ENCODE measurements at regions not wholly inside any gene's neighbourhood (a gene's known extent, or its start where the extent isn't known, plus 50 kb on each side); places are given as distances from the start of the nearest gene placed in this dataset.

DNA sequence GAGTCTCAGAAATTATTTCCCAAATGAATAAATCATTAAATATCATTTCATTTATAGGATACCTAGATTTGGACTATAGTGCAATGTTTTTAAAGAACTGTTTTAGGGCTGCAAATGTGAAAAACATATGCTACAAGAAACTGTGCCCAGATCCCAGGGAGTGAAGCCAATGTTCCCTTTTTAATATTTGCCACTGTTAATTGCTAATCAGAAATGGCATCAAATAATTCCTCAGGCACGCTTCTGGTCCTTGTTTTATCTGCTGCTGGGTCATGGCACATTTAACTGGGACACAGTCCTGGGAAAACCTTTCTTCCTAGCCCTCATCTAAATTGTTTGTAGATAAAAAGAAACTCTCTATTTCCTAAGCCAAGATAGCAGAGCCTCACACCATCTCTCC, 79.3 kb upstream of the CNTNAP4 start:
- POLR2A ChIA-PET, result no interaction called here
- ATAC-seq (ENCODE audit: low read depth) (no peak), DNase-seq (no peak)
- Mint-ChIP-seq H3K9me3 (no peaks in the 10 kb centered on the region), H3K4me1 (no peaks in the 10 kb centered on the region), H3K27me3 (no peaks in the 10 kb centered on the region), H3K4me3 (no peak overlapping the region), H3K36me3 (no peaks in the 10 kb centered on the region), H3K27ac (no peak overlapping the region)

DNA sequence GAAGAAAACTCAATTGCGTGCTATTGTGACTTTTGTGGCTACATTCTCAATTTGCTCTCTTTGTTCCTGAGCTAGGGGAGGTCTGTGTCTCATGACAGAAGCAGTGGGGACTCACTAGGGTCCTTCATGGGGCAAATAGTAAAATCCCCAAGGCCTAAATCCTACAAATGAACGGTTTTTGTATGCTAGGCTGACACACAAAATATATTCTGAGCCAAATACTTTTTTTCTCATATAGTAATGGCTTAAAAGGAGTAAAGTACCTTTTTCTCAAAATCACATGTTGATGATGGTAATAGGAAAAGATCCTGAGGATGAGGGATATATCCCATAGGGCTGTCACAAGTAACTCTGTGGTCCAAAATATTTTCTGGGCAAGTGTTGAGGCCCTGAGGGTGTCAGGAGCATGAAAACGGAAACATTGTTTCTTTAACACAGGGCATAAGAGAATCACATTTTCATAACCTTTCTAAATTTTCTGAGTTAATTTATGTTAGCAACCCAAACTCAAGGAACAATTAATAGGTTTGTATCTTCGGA, 77.5 kb upstream of the CNTNAP4 start:
- Mint-ChIP-seq H3K4me3 (no peak overlapping the region), H3K27me3 (no peaks in the 10 kb centered on the region), H3K27ac (no peak overlapping the region), H3K9me3 (peaks cover 1% of the 10 kb centered on the region), H3K36me3 (no peaks in the 10 kb centered on the region), H3K4me1 (peaks cover 3% of the 10 kb centered on the region)
- DNase-seq (no peak), ATAC-seq (ENCODE audit: low read depth) (no peak)
- POLR2A ChIA-PET, result no interaction called here

DNA sequence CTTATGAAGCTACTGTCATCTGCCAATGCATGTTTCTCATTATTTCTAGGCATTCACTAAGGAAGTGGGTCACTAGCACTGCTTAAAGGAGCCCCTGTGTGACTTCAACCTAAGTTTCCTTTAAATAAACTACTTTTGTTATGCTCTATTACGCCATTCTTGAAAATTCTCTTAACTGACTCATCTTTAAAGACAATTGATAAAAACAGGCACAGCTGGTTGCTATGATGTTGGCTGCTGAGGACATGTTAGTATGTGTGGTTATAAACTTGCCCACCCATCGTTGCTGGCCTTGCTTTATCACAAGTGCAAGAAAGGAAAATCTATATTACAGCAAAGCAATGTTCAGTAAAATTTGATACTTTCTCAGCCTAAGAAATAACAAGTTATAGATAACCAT, 75.8 kb upstream of the CNTNAP4 start:
- Mint-ChIP-seq H3K4me1 (peaks cover 3% of the 10 kb centered on the region), H3K27ac (no peak overlapping the region), H3K27me3 (no peaks in the 10 kb centered on the region), H3K4me3 (no peak overlapping the region), H3K9me3 (peaks cover 6% of the 10 kb centered on the region), H3K36me3 (no peaks in the 10 kb centered on the region)
- no peak for DNase-seq
- ATAC-seq (ENCODE audit: low read depth), result no peak
- POLR2A ChIA-PET, result no interaction called here

DNA sequence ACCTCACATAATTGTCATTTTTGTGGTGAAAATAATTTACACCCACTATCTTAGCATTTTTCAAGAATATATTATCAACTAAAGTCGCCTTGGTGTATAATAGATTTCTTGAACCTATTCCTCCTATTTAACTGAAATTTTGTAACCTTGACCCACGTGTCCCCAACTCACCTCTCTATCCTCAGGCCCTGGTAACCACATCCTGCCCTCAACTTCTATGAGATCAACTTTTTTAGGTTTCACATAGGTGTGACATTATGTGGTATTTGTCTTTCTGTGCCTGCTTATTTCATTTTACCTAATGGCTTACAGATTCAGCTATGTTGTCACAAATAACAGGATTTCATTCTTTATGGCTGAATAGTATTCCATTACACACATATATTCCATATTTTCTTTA, 73.0 kb upstream of the CNTNAP4 start:
- H3K9me3 Mint-ChIP-seq, result peaks cover 6% of the 10 kb centered on the region
- peaks cover 3% of the 10 kb centered on the region for H3K4me1 Mint-ChIP-seq
- no peaks in the 10 kb centered on the region for H3K27me3 Mint-ChIP-seq
- POLR2A ChIA-PET, result no interaction called here
- DNase-seq (no peak), ATAC-seq (ENCODE audit: low read depth) (no peak)
- H3K27ac Mint-ChIP-seq, result no peak overlapping the region
- H3K4me3 Mint-ChIP-seq, result no peak overlapping the region
- no peaks in the 10 kb centered on the region for H3K36me3 Mint-ChIP-seq

DNA sequence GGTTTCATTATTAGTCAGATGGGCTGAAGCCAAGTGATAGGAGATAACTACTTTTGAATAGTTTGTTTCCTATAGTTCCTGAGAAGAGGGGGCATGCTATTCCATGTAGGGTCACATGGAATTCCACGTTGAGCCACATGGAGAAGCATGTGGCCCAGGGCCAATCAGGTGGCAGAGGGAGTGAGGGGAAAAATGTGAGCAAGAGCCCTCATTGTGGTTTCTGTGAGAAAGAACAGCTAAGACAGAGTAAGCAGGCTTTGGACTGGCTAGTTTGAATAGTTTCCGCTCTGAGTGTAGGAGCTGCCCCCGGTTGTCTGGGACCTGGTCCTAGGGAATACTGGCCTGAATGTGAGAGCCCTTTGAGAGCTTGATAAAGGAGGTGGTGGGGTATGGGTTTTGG, 69.9 kb upstream of the CNTNAP4 start:
- Mint-ChIP-seq H3K27me3 (no peaks in the 10 kb centered on the region), H3K36me3 (no peaks in the 10 kb centered on the region), H3K9me3 (peaks cover 8% of the 10 kb centered on the region), H3K4me1 (peaks cover 3% of the 10 kb centered on the region), H3K4me3 (no peak overlapping the region), H3K27ac (no peak overlapping the region)
- ATAC-seq (ENCODE audit: low read depth) (no peak), DNase-seq (no peak)
- POLR2A ChIA-PET, result no interaction called here

DNA sequence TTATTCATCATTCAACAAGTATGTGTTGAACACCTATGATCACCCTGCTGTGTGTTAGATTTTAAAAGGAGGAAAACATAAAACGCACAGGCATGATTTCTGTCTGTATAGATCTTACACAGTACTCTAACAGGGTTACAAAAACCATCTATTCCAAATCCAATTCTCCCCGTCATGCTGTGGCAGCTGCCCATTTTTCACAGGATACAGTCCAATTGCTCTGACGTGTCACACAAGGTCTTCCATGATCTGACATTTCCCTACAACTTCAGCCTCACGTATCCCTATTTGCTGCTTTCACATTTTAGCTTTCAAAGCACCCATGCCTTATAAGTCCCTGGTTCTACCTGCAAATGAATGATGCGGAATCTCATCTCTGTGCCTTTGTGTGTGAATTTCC, 67.0 kb upstream of the CNTNAP4 start:
- Mint-ChIP-seq H3K4me1 (no peaks in the 10 kb centered on the region), H3K9me3 (peaks cover 9% of the 10 kb centered on the region), H3K4me3 (no peak overlapping the region), H3K27me3 (no peaks in the 10 kb centered on the region), H3K27ac (no peak overlapping the region), H3K36me3 (no peaks in the 10 kb centered on the region)
- POLR2A ChIA-PET, result no interaction called here
- ATAC-seq (ENCODE audit: low read depth), result no peak
- DNase-seq, result no peak

DNA sequence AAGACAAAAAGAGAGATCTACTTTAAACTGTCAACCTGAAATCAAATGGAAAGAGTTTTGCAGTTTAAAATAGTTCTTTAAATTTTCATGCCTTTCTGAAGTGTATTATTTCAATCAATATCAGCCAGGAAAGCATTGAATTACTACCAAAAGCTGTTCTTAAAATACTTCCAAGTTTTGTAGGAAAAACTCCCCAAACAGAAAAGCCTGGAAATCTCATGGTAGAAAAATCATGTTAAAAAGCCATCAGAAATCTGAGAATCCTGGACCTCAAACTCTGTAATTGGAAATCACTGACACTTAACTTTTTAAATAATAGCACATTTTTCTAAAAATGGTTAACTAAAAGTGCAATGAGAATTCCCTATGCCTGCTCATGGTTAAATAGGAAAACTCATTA, 63.3 kb upstream of the CNTNAP4 start:
- Mint-ChIP-seq H3K9me3 (peaks cover 6% of the 10 kb centered on the region), H3K27me3 (no peaks in the 10 kb centered on the region), H3K36me3 (no peaks in the 10 kb centered on the region), H3K4me1 (no peaks in the 10 kb centered on the region), H3K27ac (no peak overlapping the region), H3K4me3 (no peak overlapping the region)
- ATAC-seq (ENCODE audit: low read depth), result no peak
- DNase-seq, result no peak
- POLR2A ChIA-PET, result no interaction called here

DNA sequence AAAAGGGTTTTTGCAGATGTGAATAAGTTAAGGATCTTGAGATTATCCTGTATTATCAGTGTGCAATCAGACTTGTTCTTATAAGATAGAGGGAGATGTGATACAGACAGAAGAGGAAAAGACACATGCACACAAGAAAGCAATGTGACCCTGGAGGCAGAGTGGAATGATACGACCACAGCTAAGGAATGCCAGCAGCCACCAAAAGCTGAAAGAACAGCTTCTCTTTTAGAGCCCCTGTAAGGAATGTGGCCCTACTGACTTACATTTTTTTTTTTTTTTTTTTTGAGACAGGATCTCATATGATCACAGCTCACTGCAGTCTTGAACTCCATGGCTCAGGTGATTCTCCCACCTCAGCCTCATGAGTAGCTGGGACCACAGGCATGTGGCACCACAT, 62.3 kb upstream of the CNTNAP4 start:
- no peak for ATAC-seq (ENCODE audit: low read depth)
- H3K4me3 Mint-ChIP-seq, result no peak overlapping the region
- H3K9me3 Mint-ChIP-seq, result peaks cover 4% of the 10 kb centered on the region
- no peaks in the 10 kb centered on the region for H3K36me3 Mint-ChIP-seq
- no peaks in the 10 kb centered on the region for H3K4me1 Mint-ChIP-seq
- H3K27ac Mint-ChIP-seq, result no peak overlapping the region
- POLR2A ChIA-PET, result no interaction called here
- no peak for DNase-seq
- H3K27me3 Mint-ChIP-seq, result no peaks in the 10 kb centered on the region

DNA sequence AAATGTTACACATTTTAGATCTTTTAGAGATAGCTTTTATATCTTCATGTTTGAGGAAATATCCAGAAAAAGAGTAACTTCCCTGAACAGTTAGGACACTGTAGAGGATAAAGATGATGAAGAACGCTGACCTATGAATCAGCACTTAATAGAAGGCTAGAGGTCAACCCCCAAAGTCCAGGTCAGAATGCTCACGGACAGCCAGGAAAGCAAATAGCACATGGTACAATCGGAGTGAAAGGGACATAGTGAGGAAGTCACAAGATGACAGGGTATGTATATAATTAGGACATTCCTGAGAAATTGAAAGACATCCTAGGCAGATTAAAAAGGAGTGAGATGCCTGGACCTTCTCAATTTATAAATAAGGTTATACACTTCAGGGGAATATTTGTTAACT, 55.1 kb upstream of the CNTNAP4 start:
- Mint-ChIP-seq H3K36me3 (no peaks in the 10 kb centered on the region), H3K27ac (no peak overlapping the region), H3K27me3 (no peaks in the 10 kb centered on the region), H3K9me3 (peaks cover 1% of the 10 kb centered on the region), H3K4me3 (no peak overlapping the region), H3K4me1 (no peaks in the 10 kb centered on the region)
- POLR2A ChIA-PET, result no interaction called here
- ATAC-seq (ENCODE audit: low read depth), result no peak
- no peak for DNase-seq

DNA sequence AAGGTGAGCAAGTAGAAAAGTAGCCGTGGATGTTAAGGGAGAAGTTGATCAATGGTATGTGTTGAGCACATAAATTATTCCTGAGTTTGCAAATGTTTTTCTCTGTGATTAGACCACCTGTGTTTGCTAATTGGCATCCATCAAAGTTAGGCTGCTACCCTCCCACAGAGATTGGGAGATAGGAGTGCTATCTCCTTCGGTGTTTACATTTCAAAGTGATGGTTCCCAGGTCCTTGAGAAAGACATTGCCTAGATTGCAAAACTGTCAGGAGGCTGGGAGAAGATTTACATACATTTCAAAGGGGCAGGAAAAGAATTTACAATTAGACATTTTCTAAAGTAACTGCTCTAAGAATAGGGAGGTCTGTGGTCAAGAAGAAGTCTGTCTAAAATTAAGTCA, 54.3 kb upstream of the CNTNAP4 start:
- no peaks in the 10 kb centered on the region for H3K36me3 Mint-ChIP-seq
- POLR2A ChIA-PET, result no interaction called here
- DNase-seq, result no peak
- H3K27me3 Mint-ChIP-seq, result no peaks in the 10 kb centered on the region
- H3K4me3 Mint-ChIP-seq, result no peak overlapping the region
- no peak for ATAC-seq (ENCODE audit: low read depth)
- no peaks in the 10 kb centered on the region for H3K4me1 Mint-ChIP-seq
- no peak overlapping the region for H3K27ac Mint-ChIP-seq
- H3K9me3 Mint-ChIP-seq, result peaks cover 2% of the 10 kb centered on the region

DNA sequence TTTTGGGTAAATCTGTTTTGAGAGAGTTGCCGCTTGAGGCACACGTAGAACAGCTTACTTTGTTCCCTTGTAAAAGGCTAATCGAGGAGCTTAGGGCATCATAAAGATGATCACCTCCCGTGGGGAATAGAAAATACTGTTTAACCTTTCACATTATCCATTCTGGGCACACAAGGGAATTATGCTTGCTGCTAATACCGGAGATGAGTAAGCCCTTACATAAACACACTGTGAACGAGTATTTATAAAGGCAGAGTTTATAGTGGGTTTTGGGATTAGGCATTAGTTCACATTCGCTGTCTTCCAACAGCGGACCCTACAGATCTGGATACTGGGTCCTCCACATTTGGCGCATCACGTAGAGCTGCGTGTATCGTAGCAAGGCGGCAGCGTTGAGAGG, 51.2 kb upstream of the CNTNAP4 start:
- POLR2A ChIA-PET, result no interaction called here
- DNase-seq, result no peak
- no peak overlapping the region for H3K4me3 Mint-ChIP-seq
- no peak overlapping the region for H3K27ac Mint-ChIP-seq
- H3K9me3 Mint-ChIP-seq, result peaks cover 4% of the 10 kb centered on the region
- H3K4me1 Mint-ChIP-seq, result no peaks in the 10 kb centered on the region
- H3K36me3 Mint-ChIP-seq, result no peaks in the 10 kb centered on the region
- ATAC-seq (ENCODE audit: low read depth), result no peak
- no peaks in the 10 kb centered on the region for H3K27me3 Mint-ChIP-seq

DNA sequence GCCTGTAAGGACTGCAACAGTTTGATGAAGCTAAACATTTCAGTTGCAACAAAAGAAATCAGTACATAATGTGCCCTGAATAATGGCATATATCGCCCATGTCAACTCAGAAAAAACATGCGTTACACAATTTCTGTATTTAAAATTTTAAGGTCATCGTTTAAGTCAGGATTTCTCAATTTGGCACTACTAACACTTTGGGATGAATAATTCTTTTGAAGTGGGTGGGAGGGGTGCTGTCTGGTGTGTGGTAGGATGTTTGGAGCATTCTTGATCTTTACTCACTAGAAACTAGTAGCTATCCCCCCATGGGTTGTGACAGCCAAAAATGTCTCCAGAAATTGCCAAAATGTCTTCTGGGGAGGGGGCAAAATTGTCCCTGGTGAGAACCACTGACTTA, 50.7 kb upstream of the CNTNAP4 start:
- H3K36me3 Mint-ChIP-seq, result no peaks in the 10 kb centered on the region
- H3K27ac Mint-ChIP-seq, result no peak overlapping the region
- POLR2A ChIA-PET, result no interaction called here
- H3K9me3 Mint-ChIP-seq, result peaks cover 4% of the 10 kb centered on the region
- no peaks in the 10 kb centered on the region for H3K4me1 Mint-ChIP-seq
- DNase-seq (no peak), ATAC-seq (ENCODE audit: low read depth) (no peak)
- H3K27me3 Mint-ChIP-seq, result no peaks in the 10 kb centered on the region
- H3K4me3 Mint-ChIP-seq, result no peak overlapping the region
